GM23248 (cell line): ENCODE measurements at regions not wholly inside any gene's neighbourhood (a gene's known extent, or its start where the extent isn't known, plus 50 kb on each side); places are given as distances from the start of the nearest gene placed in this dataset.

Experiments
- DNase-seq: peaks from one replicate; pipeline ENCODE4 v3.0.0-alpha.2; 2015
- H2AFZ ChIP-seq: fragments of 200-600 bp; sonication (generic); 2 replicates; pipeline ENCODE4 v1.6.1; 2016; ENCODE audit warnings: antibody characterized with exemption
- H3F3A ChIP-seq: fragments of 200-600 bp; sonication (generic); 2 replicates; pipeline ENCODE4 v1.6.1; 2016; ENCODE audit warnings: mild to moderate bottlenecking, antibody characterized with exemption, mixed run types; ENCODE audit not compliant: insufficient read depth
- H3K27ac ChIP-seq: fragments of 200-600 bp; sonication (generic); 2 replicates; pipeline ENCODE4 v1.5.1; 2016; ENCODE audit warnings: mild to moderate bottlenecking
- H3K27me3 ChIP-seq: fragments of 200-600 bp; sonication (generic); replicated peaks from 2 replicates; pipeline ENCODE4 v1.6.1; 2016; ENCODE audit warnings: mild to moderate bottlenecking; ENCODE audit not compliant: insufficient read depth
- H3K36me3 ChIP-seq: fragments of 200-600 bp; sonication (generic); 2 replicates; pipeline ENCODE4 v1.6.1; 2016; ENCODE audit warnings: low read depth, mild to moderate bottlenecking
- H3K4me1 ChIP-seq: fragments of 200-600 bp; sonication (generic); 2 replicates; pipeline ENCODE4 v1.6.1; 2016; ENCODE audit warnings: mild to moderate bottlenecking; ENCODE audit not compliant: insufficient read depth
- H3K4me2 ChIP-seq: fragments of 200-600 bp; sonication (generic); one replicate; pipeline ENCODE4 v1.6.1; 2016; ENCODE audit warnings: mild to moderate bottlenecking; ENCODE audit not compliant: unreplicated experiment
- H3K4me3 ChIP-seq: fragments of 200-600 bp; sonication (generic); 2 replicates; pipeline ENCODE4 v1.5.1; 2016; ENCODE audit warnings: mild to moderate bottlenecking
- H3K79me2 ChIP-seq: fragments of 200-600 bp; sonication (generic); 2 replicates; pipeline ENCODE4 v1.6.1; 2016; ENCODE audit warnings: mild to moderate bottlenecking; ENCODE audit not compliant: insufficient read depth
- H3K9ac ChIP-seq: fragments of 200-600 bp; sonication (generic); 2 replicates; pipeline ENCODE4 v1.6.1; 2016; ENCODE audit warnings: mild to moderate bottlenecking
- H3K9me2 ChIP-seq: fragments of 200-600 bp; sonication (generic); 2 replicates; pipeline ENCODE4 v1.6.1; 2016; ENCODE audit warnings: mixed run types, mild to moderate bottlenecking, moderate library complexity; ENCODE audit not compliant: insufficient read depth
- H3K9me3 ChIP-seq: fragments of 200-600 bp; sonication (generic); one replicate; pipeline ENCODE4 v1.6.1; 2017; ENCODE audit warnings: low read depth
- H4K20me1 ChIP-seq: fragments of 200-600 bp; sonication (generic); 2 replicates; pipeline ENCODE4 v1.6.0; 2016; ENCODE audit not compliant: insufficient read depth
- EZH2 ChIP-seq: fragments of 200-600 bp; sonication (generic); IDR thresholded peaks from 2 replicates; pipeline ENCODE4 v1.6.1; 2018; ENCODE audit warnings: antibody characterized with exemption, mild to moderate bottlenecking; ENCODE audit not compliant: insufficient read depth, poor library complexity, severe bottlenecking
- EZH2phosphoT487 ChIP-seq: fragments of 200-600 bp; sonication (generic); IDR thresholded peaks from 2 replicates; pipeline ENCODE4 v1.6.1; 2018; ENCODE audit warnings: antibody characterized with exemption, moderate library complexity, mild to moderate bottlenecking, low read depth; ENCODE audit not compliant: insufficient read depth
- WGBS, 2 experiments: methylation state at CpG; one replicate each; pipeline ENCODE4 v1.1.6; 2015 to 2017; ENCODE audit warnings: low lambda C conversion rate in 2 of 2, low coverage in 1 of 2; ENCODE audit errors: missing lambda C conversion rate in 2 of 2; 5-methylcytosine and 5-hydroxymethylcytosine counted together
- in situ Hi-C: fragments of 300-500 bp; cut with MboI; formaldehyde crosslinking; loops from 2 replicates; pipeline ENCODE4 v1.15.0; 2020

- in situ Hi-C loops: no loop called here
- TF ChIP-seq EZH2phosphoT487: no peak
- no peak for TF ChIP-seq EZH2
Observed at GRCh38 chr6:145290122-145290521, 445.2 kb downstream of the EPM2A start.

DNA sequence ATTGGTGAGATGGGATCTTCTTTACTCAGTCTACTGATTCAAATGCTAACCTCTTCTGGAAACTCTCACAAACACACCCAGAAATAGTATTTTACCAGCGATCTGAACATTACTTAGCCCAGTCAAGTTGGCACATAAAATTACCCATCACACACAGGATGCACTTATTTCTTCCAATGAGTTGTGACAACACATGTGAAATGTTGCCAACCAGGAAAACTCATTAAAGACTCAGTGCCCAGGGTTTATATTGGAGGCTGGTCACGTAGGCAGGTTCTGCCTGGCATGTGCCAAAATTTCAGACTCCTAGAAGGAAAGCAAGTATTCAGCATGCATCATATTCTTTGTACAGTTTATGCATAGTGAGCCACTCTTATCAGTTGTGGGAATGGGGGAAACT lies 443.3 kb downstream of the EPM2A start:
- H3K4me3 ChIP-seq: no peak overlapping the region
- H3K9ac ChIP-seq: no peak overlapping the region
- H3F3A ChIP-seq: no peaks in the 10 kb centered on the region
- H3K9me3 ChIP-seq: no peaks in the 10 kb centered on the region
- in situ Hi-C loops: no loop called here
- H3K79me2 ChIP-seq: no peaks in the 10 kb centered on the region
- H3K9me2 ChIP-seq: no peaks in the 10 kb centered on the region; the same call in 1 of the 2 replicates
- H3K36me3 ChIP-seq: no peaks in the 10 kb centered on the region
- H3K27ac ChIP-seq: no peak overlapping the region
- H3K27me3 ChIP-seq: no peaks in the 10 kb centered on the region; the same call in 1 of the 2 replicates
- H3K4me2 ChIP-seq: no peak overlapping the region
- H3K4me1 ChIP-seq: no peaks in the 10 kb centered on the region
- no peaks in the 10 kb centered on the region for H4K20me1 ChIP-seq
- no peak for DNase-seq
- no peak for TF ChIP-seq EZH2
- TF ChIP-seq EZH2phosphoT487: no peak
- 30 to 34% methylated on average over 2 of the region's 2 CpGs for WGBS, 2 experiments
- no peak overlapping the region for H2AFZ ChIP-seq

More at GRCh38 chr6:145290122-145290521, 445.2 kb downstream of the EPM2A start:
- WGBS, 2 experiments: 65 to 70% methylated on average over 2 of the region's 2 CpGs
- Histone ChIP-seq H4K20me1 (no peaks in the 10 kb centered on the region), H3K4me3 (no peak overlapping the region), H3F3A (no peaks in the 10 kb centered on the region), H2AFZ (no peak overlapping the region), H3K9ac (no peak overlapping the region), H3K27me3 (no peaks in the 10 kb centered on the region; the same call in 1 of the 2 replicates), H3K4me2 (no peak overlapping the region), H3K36me3 (no peaks in the 10 kb centered on the region), H3K9me2 (no peaks in the 10 kb centered on the region; the same call in 1 of the 2 replicates), H3K4me1 (no peaks in the 10 kb centered on the region), H3K79me2 (no peaks in the 10 kb centered on the region), H3K27ac (no peak overlapping the region), H3K9me3 (no peaks in the 10 kb centered on the region)
- DNase-seq: no peak

DNA sequence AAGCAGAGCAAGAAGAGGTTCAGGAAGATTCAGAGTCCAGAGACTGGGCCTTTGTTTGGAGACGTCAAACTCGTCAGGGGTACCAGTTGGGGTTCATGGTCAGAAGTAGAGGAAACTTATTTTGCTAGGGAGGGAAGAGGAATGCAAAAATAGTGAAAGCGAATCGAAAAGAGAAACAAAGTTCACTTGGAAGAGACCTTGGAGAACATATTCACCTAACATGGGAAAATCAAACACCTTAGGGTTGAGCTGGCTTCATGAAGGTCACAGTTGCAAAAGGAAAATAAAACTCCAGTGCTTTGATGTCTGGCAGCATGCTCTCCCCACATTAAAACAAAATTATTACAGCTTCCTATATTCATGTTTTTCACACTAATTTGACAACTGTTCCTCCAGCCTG lies 440.4 kb downstream of the EPM2A start:
- in situ Hi-C loops: no loop called here
- Histone ChIP-seq H3K9me2 (no peaks in the 10 kb centered on the region), H3K4me1 (no peaks in the 10 kb centered on the region), H3K4me3 (no peak overlapping the region), H4K20me1 (no peaks in the 10 kb centered on the region), H2AFZ (no peak overlapping the region), H3K9me3 (no peaks in the 10 kb centered on the region), H3F3A (no peaks in the 10 kb centered on the region), H3K9ac (no peak overlapping the region), H3K36me3 (no peaks in the 10 kb centered on the region), H3K4me2 (no peak overlapping the region), H3K27me3 (no peaks in the 10 kb centered on the region), H3K79me2 (no peaks in the 10 kb centered on the region), H3K27ac (no peak overlapping the region)
- TF ChIP-seq EZH2phosphoT487 (no peak), EZH2 (no peak)
- DNase-seq: no peak
- 74 to 78% methylated on average over 4 of the region's 4 CpGs for WGBS, 2 experiments

- H3K36me3 ChIP-seq: no peaks in the 10 kb centered on the region
- 67 to 80% methylated on average over 2 of the region's 2 CpGs for WGBS, 2 experiments
- H3K4me3 ChIP-seq: no peak overlapping the region
- no peaks in the 10 kb centered on the region for H3K4me1 ChIP-seq
- DNase-seq: no peak
- no peak overlapping the region for H2AFZ ChIP-seq
- H3K4me2 ChIP-seq: no peak overlapping the region
- no peaks in the 10 kb centered on the region for H3F3A ChIP-seq
- no peaks in the 10 kb centered on the region for H3K9me3 ChIP-seq
- in situ Hi-C loops: no loop called here
- no peak overlapping the region for H3K27ac ChIP-seq
- H4K20me1 ChIP-seq: no peaks in the 10 kb centered on the region
- H3K79me2 ChIP-seq: no peaks in the 10 kb centered on the region
- H3K9ac ChIP-seq: no peak overlapping the region
- H3K27me3 ChIP-seq: no peaks in the 10 kb centered on the region
- no peak for TF ChIP-seq EZH2
- TF ChIP-seq EZH2phosphoT487: no peak
- H3K9me2 ChIP-seq: no peaks in the 10 kb centered on the region
Observed at GRCh38 chr6:145295746-145296145, 439.6 kb downstream of the EPM2A start.

DNA sequence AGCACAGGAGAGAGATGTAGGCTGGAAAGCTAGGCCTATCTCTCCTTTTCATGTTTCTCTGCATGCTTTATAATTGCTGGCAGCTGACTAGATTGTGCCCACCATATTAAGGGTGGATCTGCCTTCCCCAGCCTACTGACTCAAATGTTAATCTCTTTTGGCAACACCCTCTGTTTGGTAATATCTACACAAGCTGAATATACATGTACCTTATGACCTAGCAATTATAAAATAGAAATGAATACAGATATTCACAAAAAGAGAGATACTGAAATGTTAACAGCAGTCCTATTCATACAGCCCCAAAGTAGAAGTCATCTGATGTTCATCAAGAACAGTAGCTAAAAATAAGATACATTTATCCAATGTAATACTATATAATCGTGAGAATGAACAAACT lies 429.6 kb downstream of the EPM2A start:
- TF ChIP-seq EZH2phosphoT487 (no peak), EZH2 (no peak)
- no peaks in the 10 kb centered on the region for H3K36me3 ChIP-seq
- no peaks in the 10 kb centered on the region for H4K20me1 ChIP-seq
- peaks cover 12% of the 10 kb centered on the region for H3K4me1 ChIP-seq
- H2AFZ ChIP-seq: no peak overlapping the region
- H3K9ac ChIP-seq: no peak overlapping the region
- peaks cover 13% of the 10 kb centered on the region; the same call in 1 of the 2 replicates for H3F3A ChIP-seq
- DNase-seq: no peak
- H3K27me3 ChIP-seq: no peaks in the 10 kb centered on the region
- no peaks in the 10 kb centered on the region for H3K9me3 ChIP-seq
- no peak overlapping the region for H3K4me3 ChIP-seq
- WGBS, 2 experiments: 84 to 92% methylated on average over 1 of the region's 1 CpG
- H3K79me2 ChIP-seq: no peaks in the 10 kb centered on the region
- H3K27ac ChIP-seq: no peak overlapping the region
- H3K4me2 ChIP-seq: no peak overlapping the region
- in situ Hi-C loops: no loop called here
- H3K9me2 ChIP-seq: no peaks in the 10 kb centered on the region
